GM11168 (cell line): ENCODE measurements at regions not wholly inside any gene's neighbourhood (a gene's known extent, or its start where the extent isn't known, plus 50 kb on each side); places are given as distances from the start of the nearest gene placed in this dataset.

Source experiments
- in situ Hi-C: fragments of 300-500 bp; cut with MboI; formaldehyde crosslinking; loops from one replicate; pipeline ENCODE4 v1.12.0; 2022; ENCODE audit warnings: low sequenced_read_pairs; ENCODE audit not compliant: unreplicated experiment

DNA sequence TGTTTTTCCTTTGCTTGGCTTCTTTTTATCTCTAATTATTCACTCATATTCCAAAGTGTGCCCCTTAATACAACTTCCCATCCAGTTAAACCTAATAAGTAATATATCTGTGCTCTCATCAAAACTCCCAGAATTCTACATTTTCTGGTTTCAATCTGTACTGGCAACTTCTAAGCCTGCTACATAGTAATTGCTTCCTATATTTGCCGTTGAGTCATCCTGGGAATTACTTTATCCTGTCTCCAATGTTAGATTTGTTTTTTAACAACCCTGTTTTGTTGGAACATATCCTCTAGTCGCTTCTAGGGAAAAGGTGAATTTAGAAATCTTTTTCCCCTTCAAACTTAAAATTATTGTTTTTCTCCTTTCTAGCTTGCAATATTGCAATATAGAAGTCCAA lies 620.5 kb upstream of the PKN2 start:
- in situ Hi-C loops, result no loop called here

DNA sequence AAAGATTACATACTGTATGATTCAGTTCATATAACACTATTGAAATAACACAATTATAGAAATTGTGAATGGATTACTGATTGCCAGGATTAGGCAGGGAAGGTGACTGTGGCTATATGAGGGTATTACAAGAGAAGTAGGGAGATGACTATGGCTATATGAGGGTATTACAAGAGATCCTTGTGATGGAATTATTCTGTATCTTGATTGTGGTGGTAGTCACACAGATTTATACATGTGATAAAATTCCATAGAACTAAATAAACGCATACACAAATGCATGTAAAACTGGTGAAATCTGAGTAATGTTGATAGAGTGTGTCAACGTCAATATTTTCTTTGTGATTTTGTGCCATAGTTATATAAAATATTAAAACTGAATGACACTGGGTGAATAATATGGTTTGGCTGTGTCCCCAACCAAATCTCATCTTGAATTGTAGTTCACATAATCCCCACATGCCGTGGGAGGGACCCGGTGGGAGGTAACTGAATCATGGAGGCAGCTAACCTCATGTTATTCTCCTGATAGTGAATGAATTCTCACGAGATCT lies 615.6 kb upstream of the PKN2 start:
- in situ Hi-C loops, result no loop called here

DNA sequence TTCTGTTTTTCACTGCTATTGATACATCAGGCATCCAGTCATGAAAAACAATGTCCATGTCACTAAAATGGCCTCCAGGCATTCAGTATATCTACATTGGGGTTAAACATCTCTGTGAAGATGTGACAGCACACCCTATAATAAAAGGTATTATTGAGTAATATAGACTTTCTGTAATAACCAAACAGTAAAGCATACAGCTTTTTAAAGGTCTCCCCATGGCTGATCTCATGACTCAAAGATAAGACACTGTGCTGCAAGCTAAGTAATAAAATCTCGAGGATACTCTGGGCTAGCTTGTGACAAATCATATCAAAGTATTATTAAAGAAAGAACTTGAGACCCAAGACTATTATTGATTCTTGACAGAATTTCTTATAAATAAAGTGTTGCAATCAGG lies 613.1 kb upstream of the PKN2 start:
- in situ Hi-C loops, result no loop called here

DNA sequence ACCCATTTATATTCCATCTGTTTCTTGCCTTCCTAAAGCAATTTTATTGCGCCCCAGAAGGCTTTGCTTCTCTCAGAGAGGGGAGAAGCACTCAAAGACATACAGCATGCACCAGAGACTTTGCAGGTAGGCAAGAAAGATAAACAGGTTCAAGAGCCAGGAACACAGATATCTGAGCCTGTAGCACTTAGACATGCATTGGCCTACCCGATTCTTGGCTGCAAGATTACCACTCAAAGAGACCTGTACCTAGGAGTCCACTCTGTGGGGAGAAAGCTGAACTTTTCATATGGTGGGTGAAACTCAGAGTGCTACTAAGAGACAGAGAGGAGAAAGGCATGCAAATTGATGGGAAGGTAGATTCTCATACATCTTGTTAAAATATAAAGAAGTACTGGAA lies 609.4 kb upstream of the PKN2 start:
- in situ Hi-C loops, result no loop called here

DNA sequence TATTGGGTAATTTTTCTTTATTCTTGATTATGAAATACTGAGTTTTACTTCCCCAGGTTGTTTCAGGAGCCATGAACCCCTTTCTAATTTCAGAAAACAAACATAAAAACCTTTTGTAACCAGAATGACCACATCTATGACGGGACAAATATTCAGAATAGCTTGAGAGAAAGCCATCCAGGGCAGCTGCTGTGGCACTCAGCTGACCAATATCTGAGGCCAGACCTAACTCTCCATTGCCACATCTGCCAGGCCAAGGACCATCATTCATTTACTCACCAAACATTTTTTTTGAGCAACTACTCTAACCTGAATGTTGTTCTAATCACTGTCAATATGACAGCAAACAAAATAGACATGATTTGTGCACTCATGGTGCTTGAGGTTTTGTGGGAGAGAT lies 608.3 kb upstream of the PKN2 start:
- in situ Hi-C loops, result no loop called here

DNA sequence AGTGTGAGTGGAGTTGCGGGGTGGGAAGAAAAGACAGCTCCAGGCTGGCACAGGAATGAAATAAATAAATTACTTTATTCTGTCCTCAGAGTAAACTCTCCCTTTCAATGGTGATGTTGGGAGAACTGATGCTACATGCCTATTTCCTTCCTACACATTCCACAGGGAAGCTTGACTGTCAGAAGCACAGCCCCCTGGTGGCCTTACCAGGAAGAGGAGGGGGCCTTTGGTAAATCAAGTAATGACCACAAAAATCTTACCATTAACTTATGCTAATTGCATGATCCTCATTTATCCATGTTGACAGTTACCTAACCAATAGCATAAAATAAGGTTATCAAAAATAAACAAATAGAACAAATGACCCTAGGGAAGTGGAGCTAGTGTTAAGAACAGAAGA lies 605.0 kb upstream of the PKN2 start:
- in situ Hi-C loops, result no loop called here

DNA sequence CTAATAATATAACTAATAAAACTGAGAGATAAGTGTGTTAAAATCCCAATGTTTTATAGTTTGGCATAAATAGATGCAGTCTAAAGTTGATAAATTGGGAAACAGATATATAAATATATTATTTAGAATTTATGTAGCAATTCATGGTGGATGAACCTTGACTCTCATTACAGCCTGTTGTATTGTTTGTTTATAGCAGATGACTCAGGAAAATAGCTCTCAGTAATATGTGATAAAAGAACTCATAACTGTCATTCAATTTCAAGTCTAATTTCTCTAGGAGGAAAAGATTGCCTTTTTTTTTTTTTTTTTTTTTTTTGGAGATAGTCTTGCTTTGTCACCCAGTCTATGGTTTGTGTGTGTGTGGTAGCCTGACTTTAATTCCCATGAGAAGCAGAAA lies 603.2 kb upstream of the PKN2 start:
- in situ Hi-C loops, result no loop called here

DNA sequence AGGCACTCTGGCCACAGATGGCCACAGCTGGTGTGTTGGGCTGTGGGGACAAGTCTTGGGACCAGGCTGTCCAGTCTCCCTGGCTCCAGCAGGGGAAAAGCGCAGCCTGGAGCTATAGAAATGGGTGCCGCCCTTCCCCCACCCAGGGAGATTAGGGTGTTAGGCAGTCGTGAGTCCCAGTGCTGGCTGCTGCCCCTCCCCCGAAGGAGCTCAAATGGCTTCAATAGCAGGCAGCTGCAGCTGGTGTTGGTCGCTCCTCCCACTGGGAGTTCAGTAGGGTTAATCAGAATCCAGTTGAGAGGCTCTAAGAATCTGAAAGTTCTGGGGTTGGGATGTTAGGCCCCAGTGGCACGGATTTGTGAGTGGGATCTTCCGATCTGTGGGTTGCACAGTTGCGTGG lies 595.6 kb upstream of the PKN2 start:
- in situ Hi-C loops, result no loop called here

DNA sequence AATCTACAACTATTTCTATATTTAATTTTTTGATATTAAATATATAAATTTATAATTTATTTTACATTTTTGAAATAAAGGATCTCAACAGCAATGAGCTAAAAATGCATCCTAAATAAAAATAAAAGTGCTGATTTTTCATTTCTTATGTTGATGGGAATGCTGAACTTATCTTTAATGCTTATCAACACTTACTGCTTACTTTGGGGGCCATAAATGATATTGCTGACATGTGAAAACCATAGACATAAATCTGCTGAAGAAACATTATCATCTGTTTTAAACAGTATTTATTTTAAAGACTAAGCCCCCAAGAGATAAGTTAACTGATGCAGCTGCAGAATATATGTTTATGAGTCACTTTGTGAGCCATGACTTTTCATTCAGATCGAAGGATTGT lies 594.1 kb upstream of the PKN2 start:
- in situ Hi-C loops, result no loop called here

DNA sequence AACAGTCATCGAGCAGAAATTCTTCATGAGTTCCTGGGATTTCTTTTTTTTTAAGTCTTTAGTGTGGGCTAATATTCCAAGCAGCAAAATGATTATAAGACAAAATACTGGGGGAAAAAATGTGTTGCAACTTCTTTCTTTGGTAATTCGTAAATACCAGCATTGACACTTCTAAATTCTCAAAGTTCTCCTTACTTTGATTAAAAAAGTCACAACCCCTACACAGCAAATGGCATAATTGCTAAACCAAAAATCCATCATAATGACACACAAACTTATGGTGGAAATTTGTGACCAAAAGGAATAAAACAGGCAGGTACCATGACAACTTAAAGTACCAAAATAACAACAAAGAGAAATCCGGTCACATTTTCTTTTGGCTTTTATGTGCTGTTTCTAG lies 585.2 kb upstream of the PKN2 start:
- in situ Hi-C loops, result no loop called here

DNA sequence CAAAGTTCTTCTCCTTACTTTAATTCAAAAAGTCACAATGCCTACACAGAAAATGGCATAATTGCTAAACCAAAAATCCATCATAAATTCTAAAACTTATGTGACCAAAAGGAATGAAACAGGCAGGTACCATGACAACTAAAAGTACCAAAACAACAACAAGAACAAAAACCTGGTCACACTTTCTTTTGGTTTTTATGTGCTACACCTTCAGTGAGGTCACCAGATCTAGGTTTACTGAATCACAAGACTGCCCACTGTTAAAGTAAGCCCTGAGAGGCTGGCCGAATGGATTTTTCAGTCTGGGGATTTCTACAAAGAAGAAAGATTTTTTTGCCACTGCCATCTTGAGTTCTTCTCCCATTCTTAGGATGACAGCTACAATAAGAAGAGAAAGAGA lies 583.0 kb upstream of the PKN2 start:
- in situ Hi-C loops, result no loop called here

DNA sequence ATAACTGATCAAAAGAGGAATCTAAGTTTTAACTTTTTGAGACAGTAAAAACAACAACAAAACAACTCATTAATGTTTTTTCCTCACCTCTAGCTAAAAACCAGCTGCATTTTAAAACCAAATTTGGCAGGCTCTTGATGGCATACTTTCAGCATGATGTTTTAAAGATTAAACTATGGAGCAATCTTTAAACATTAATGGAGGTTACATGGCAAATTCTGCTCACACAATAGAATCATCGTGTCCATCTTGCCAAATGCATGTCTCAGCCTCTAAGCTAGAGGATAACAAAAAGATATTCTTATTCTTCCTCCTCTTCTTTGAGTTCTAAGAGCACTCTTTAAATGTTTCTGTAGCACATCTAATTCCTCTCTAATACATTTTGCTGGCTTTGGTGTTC lies 579.8 kb upstream of the PKN2 start:
- in situ Hi-C loops, result no loop called here

DNA sequence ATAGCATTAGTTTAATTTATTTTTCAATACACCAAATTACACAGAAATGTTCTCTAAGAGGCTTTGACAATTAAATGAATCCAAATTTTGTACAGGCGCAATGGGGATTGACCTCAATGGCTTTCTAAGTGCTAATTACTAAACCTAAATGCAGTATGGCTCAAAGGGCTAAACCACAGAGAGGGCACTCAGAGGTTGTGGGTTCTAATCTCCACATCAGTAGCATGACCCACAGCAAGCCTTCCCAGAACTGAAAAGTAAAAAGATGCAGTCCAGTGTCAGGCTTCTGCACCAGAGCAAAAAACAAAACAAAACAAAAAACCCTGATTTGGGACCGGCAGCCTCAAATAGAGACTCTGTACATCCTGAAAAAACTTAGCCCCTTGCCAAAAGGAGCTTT lies 579.2 kb upstream of the PKN2 start:
- in situ Hi-C loops, result no loop called here

DNA sequence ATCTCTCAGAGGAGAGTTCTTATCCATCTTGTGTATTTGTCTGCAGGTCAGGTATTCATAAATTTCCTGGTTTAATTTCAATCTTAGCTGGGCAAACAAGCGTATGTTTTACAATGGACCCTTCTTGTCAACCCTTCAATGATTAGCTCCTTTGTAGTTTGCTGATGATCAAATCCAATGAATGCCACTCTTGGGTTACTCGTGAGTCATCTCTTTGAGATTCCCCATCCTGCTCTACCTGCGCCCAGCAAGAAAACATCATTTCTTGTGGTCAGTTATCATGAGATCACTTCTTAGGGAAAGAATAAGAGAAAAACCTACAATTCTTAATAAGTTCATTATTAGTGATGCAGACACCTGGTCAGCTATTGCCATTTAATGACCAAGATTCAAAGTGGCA lies 572.3 kb upstream of the PKN2 start:
- in situ Hi-C loops, result no loop called here

DNA sequence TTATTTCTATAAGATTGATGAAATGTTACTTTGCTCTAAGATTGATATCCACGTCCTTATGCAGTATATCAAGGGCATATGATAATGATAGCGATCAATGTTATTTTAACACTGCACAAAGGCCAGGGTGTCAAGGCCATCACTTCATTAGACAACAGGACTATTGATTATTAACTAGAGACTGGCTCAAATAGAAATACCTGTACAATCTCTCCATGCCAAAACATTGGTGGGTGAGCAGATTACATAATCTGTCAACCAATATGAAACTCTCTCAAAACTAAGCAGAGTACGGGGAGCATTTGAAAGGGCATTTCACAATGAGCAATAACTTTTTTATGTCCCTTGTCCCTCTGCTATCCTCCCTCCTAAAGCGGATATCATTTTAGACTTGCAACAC lies 566.5 kb upstream of the PKN2 start:
- in situ Hi-C loops, result no loop called here

DNA sequence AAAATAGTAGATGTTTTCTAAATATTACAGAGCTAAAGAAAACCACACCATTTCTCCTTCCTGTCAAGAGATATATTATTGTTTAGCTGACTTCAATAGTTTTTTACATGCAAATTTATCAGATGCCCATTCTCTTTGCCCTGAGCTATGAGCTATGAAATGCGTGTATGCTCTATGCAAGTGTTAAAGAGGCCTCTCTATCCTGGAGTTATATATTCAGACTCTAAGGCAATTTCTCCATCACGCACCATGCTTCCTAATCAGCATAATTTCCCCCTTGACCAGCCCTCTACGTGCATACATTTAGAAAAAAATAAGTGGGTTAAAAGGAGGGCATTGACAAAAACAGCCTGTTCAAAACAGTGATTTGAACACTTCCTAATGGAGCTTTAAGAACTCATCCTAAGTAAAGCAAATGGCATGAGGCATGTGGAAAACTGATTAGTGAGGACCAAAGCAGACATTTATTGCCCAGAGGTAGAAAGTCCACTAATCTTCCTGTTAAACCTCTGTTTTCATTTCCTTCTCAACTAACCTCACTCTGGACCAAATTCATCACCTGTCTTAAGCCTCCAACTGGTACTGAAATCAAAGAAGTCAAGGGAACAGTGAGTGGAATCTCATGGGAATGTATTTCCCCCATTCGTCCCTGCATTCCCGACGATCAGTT lies 565.8 kb upstream of the PKN2 start:
- in situ Hi-C loops, result no loop called here

DNA sequence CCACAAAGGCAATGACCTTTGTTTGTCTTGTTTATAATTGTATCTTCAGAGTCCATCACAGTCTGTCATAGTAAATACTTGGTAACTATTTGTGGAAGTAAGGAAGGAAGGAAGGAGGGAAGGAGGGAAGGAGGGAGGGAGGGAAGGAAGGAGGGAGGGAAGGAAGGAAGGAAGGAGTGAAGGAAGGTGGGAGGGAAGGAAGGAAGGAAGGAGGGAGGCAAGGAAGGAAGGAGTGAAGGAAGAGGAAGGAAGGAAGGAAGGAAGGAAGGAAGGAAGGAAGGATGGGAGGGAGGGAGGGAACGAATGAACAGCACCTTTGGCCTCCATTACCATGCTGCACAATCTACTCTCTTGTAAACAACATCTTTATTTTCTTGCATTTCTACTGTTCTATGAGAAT lies 559.5 kb upstream of the PKN2 start:
- in situ Hi-C loops, result no loop called here

DNA sequence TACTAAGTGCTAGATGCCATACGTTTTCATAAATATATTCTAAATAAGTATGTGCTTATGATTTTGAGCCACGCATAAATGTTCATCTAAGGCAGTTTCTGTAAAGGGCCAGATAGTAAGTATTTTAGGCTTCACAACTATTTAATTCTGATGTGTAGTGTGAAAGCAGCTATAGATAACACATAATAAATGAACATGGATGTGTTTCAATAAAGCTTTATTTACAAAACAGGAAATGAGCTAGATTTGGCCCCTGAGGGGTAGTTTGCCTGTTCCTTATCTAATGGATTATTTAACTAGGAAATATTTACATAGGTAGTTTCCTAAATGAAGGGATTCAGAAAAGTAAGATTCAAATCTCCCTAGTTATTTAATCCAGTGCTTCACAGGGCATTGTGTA lies 557.6 kb upstream of the PKN2 start:
- in situ Hi-C loops, result no loop called here

DNA sequence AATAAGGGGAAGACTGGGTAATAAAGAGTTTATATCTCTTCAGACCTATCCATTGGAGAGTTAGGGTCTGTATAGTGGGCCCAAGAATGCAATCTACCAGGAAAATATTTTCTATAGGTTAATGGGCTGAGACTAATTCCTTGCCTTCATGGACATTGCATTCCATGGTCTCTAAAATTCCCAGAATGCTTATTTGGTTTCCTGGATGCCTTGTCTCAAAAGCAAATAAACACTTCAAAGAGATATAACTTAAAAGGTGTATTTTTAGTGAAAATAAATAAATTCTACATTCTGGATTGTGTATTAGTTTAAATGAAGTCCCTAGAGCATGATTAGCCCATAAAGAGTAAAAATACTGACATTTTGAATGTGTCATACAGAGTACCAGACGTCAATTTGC lies 550.1 kb upstream of the PKN2 start:
- in situ Hi-C loops, result no loop called here

DNA sequence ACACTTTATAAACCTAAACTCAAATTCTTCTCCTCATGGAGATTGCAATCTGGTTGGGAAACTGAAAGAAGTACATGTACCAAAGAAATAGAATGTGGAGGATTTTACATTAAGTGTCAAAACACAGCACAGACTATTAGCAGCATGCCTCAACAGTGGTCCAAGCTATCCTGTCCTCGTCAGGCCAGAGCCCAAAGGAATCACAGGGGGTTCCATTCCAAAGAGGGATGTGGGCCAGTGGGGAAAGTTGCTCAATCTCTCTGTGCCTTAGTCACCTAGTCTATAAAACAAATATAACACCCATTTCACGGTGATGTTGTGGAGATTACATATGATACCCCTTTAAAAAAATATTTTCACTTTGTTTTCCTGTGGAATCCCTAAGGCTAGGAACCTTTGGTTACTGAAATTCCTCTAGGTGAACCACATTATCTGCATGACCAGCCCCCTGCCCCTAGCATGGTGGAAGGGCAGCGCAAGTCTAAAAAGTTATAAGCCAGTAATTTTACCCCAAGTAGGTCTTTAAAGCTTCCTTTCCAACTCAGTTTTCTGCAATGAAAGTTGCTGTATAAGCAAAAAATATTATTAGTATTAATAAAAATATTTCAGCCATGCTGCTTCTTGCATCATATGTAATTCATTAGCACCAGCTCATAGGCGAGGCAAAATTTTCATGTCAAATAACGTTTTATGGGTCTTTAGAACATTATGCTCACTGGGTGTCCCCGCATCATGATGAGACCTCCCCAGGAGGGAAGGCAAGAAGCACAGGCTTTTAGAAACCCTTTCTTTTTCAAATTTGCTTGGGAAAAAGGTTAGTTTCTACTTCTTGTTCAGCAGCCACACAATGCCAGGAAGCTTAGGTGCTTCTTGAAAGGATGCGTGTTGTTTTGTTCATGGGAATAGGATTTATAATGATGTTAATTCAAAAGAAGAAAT lies 548.8 kb upstream of the PKN2 start:
- in situ Hi-C loops, result no loop called here

DNA sequence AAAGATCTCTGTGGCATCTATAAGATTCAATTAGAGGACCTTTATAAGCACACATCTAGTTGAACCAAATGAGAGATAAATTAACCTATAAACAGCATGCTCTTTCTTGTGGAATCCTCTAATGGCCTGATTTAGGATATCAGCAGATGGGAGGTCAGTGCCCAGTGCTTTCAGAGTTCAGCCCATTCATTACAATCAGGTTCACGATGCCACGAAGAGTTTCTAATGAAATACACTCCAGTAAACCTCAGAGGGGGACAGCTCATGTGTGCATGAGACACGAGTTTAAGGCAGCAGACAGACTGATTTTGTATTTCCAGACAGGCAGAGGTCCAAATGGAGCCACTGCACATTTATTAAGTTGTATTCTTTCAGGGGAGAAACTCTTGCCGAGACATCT lies 544.4 kb upstream of the PKN2 start:
- in situ Hi-C loops, result no loop called here

DNA sequence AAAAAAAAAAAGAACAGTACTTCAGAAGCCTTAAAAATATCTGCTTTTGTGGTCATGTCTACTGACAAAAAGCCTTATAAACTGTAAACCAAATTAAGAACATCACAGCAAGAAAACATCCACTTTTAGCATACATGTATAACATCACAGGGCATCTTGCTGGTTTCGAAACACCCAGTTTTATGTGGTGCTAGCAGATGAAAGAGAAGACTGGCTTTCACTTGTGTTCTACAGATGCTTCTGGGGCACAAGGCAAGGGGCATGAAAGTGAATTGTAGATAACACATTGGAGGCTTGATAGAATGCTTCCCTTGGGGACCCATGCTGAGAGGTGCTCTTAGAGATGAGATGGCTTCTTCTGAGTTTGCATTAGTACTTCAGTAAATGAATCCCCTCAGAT lies 543.7 kb upstream of the PKN2 start:
- in situ Hi-C loops, result no loop called here
